ENCODE measurements at regions not wholly inside any gene's neighbourhood (a gene's known extent, or its start where the extent isn't known, plus 50 kb on each side); places are given as distances from the start of the nearest gene placed in this dataset.

GRCh38 chr1:198865319-198865718, 226.5 kb downstream of the PTPRC start:
- no peak overlapping the region for H3K9ac ChIP-seq (ENCODE audit: insufficient read depth, low read depth, low read length)
- no peaks in the 10 kb centered on the region for H3K79me2 ChIP-seq (ENCODE audit: insufficient read depth, low read length)
- DNase-seq (ENCODE audit: low spot score) (no peak), ATAC-seq (no peak), FAIRE-seq (no peak)
- no peaks in the 10 kb centered on the region for H3K27me3 ChIP-seq (ENCODE audit: control insufficient read depth in 1 of 2, insufficient read depth in 2 of 2, low read length in 2 of 2)
- CTCF ChIA-PET (ENCODE audit: low intra/inter-chr PET ratio, low total read pairs), result no interaction called here
- no peak overlapping the region for H3K4me3 ChIP-seq (replicated peaks in 1 of 3; ENCODE audit: insufficient read depth in 1 of 3, low read depth in 2 of 3, low read length in 3 of 3)
- H3K36me3 ChIP-seq (replicated peaks in 1 of 2; ENCODE audit: control insufficient read depth in 1 of 2, insufficient read depth in 2 of 2, low read length in 2 of 2), result no peaks in the 10 kb centered on the region
- H3K4me1 ChIP-seq (ENCODE audit: insufficient read depth, low read length), result no peaks in the 10 kb centered on the region
- in situ Hi-C loops (cut with HindIII; ENCODE audit: extremely low pct_ligation_motif_present, low pct_unique_long_range_greater_than_20kb), result no loop called here
- intact Hi-C loops (cut with micrococcal nuclease; ENCODE audit: unreplicated experiment), result no loop called here
- H4K20me1 ChIP-seq (ENCODE audit: insufficient read depth, low read length), result no peaks in the 10 kb centered on the region
- no peak overlapping the region for H3K4me2 ChIP-seq (ENCODE audit: low read depth, low read length)
- no peak overlapping the region for H3K27ac ChIP-seq (ENCODE audit: extremely low read length, insufficient read depth, low read length)
- no peaks in the 10 kb centered on the region for H3K9me3 ChIP-seq (ENCODE audit: low read length)
- BruUV-seq (replicated peaks), result no TSS peak
- 62% methylated on average over 2 of the region's 2 CpGs for WGBS (ENCODE audit: low lambda C conversion rate)
- POLR2A ChIA-PET, result no interaction called here
- no peak overlapping the region for H2AFZ ChIP-seq (ENCODE audit: low read length)
- TF ChIP-seq ARID4A (CRISPR knock-in tag; IDR thresholded peaks at IDR 0.05; ENCODE audit: borderline replicate concordance) (no peak), MLXIP (CRISPR knock-in tag; IDR thresholded peaks at IDR 0.05; ENCODE audit: borderline replicate concordance) (no peak), ZEB1 (IDR thresholded peaks at IDR 0.05; ENCODE audit: insufficient replicate concordance, low read depth) (no peak), PREB (CRISPR knock-in tag; IDR thresholded peaks at IDR 0.05) (no peak), HNF4G (IDR thresholded peaks at IDR 0.05; ENCODE audit: borderline replicate concordance, low read depth, low read length) (no peak), HNF4G (CRISPR knock-in tag; IDR thresholded peaks at IDR 0.05; ENCODE audit: borderline replicate concordance, low read depth) (no peak), TRAFD1 (CRISPR knock-in tag; IDR thresholded peaks at IDR 0.05; ENCODE audit: borderline replicate concordance) (no peak), EZH2 (conservative IDR thresholded peaks at IDR 0.05; ENCODE audit: low read depth, low read length) (no peak), KLF16 (CRISPR knock-in tag; IDR thresholded peaks at IDR 0.05) (no peak), ZMYM4 (CRISPR knock-in tag; IDR thresholded peaks at IDR 0.05) (no peak), GRHL1 (CRISPR knock-in tag; conservative IDR thresholded peaks at IDR 0.05) (no peak), WIZ (CRISPR knock-in tag; IDR thresholded peaks at IDR 0.05) (no peak), CBFB (CRISPR knock-in tag; IDR thresholded peaks at IDR 0.05) (no peak)
